Mesenteric fat pad (tissue), 1 donor: ENCODE measurements at regions not wholly inside any gene's neighbourhood (a gene's known extent, or its start where the extent isn't known, plus 50 kb on each side); places are given as distances from the start of the nearest gene placed in this dataset.

Experiments
- DNase-seq: peaks from one replicate; pipeline ENCODE4 v3.0.0-alpha.2; 2020; ENCODE audit warnings: low spot score
- donor health status: DM: yes; HTN: yes; CAD: no.

DNA sequence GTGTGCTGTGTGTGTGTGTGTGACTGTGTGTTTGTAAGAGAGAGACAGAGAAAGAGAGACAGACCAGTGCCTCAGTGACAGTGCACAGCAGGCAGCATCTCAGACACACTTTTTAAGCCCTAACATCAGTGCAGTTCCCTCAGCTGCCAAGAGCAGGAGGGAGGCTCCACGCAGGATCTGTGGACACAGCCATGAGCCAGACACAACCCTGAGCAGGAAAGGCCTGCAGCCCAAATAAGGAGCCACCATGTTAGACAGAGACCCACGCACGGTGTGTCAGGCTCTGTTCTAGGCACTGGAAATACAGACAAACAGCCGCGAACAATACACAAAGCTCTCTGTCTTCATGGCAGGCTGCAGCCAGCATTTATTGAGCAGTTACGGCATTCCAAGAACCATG lies 445.5 kb downstream of the MATN1 start:
- DNase-seq, result peak; percentile 79

DNA sequence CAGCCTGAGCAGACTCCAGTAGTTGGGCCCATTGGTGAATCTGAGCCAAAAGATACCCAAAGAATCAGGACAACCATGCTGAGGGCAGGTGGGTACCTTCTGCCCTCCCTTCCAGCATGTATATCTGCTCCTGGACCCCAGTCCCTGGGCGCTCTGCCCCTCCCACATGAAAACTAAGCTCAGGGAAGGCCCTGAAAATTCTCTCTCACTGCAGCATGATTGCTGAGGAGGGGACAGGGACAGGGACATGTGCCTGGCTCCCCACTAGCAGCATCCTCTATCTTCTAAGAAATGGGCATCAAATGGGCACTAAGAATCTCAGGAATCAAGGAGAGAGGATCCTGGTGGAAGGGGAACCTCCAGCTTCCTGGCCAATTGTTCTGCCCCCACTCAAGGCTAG lies 446.0 kb downstream of the MATN1 start:
- no peak for DNase-seq

DNA sequence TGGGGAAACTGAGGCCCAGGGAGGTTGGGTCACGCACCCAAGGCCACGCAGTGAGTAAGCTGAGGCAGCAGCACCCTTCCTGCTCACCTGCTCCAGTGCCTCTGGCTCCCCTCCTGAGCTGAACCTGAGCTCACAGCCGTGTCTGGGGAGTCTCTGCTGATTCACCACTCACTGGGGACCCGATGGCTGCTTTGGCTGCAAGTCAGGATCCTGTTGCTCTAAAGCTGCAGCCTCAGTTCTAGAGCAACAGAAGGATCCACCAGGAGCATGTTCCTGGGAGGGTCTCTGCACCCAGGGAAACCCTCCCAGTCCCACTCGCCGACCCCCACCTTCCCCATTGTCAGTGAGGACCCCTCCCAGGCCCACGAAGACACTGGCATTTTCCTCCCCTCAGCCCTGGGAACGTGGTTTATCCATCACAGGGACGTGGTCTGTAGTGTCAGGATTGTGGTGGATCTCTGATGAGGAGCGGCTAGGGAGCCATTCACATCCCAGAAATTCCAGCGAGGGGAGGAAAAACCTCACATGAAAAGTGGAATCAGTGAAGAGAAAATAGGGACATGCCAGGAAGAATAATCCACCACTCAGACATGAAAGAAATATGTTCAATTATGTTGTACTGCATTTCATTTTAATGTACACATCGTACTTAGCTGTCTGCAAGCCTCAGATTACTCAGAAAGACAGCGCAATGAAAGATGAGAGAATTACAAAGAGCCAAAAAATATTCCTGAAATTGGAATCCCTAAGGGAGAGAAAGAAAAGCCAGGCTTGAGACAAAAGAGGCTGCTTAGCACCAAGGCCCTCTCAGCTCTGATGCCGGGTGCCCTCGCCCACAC lies 447.2 kb downstream of the MATN1 start:
- peak; percentile 60 for DNase-seq

DNA sequence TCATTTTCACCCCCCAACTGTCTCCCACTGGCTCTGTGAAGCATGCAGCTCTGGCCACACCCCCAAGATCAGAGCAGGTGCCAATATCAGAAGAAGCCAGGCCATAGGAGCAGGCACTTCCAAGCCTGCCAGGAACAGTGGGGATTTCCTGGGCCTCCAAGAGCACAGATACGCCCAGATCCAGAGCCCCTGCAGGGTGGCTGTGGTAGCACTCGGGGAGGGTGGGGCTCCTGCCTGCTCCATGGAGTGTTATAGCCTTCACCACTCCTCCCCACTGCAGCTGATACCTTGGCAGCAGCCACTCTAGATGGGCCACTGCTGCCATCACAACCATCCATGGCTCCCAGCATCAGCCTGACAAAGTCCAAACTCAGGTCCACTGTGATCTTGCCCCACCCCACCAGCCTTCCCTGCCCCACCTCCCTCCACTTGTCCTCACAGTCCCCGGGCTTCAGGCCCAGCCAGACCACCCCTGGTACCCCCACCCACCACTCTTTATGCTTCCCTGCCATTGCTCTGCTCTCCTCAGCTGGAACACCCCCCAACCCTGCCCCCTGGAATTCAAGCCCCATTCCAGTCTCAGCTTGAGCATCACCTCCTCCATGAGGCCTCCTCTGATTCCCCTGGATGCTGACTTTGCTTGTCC lies 448.3 kb downstream of the MATN1 start:
- DNase-seq, result peak; percentile 59

GRCh38 chr1:30274173-30274970 lies 449.0 kb downstream of the MATN1 start:
- DNase-seq, result peak; percentile 73

- peak; percentile 77 for DNase-seq
Measured at GRCh38 chr1:30273456-30273855, 449.9 kb downstream of the MATN1 start.

GRCh38 chr1:30273021-30273325 lies 450.4 kb downstream of the MATN1 start:
- no peak for DNase-seq

GRCh38 chr1:30272277-30273020 lies 450.9 kb downstream of the MATN1 start:
- peak; percentile 64 for DNase-seq

GRCh38 chr1:30271401-30272276 lies 451.7 kb downstream of the MATN1 start:
- DNase-seq, result peak; percentile 47

DNA sequence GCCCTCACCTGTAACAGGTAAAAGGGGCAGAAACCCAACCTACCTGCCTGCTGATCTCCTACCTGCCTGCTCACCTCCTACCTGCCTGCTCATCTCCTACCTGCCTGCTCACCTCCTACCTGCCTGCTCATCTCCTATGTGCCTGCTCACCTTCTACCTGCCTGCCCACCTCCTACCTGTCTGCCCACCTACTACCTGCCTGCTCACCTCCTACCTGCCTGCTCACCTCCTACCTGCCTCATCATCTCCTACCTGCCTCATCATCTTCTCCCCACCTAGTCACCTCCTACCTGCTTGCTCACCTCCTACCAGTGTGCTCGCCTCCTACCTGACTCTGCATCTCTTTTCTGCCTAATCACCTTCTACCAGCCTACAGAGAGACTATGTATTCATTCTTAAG lies 452.9 kb downstream of the MATN1 start:
- DNase-seq, result peak; percentile 24

DNA sequence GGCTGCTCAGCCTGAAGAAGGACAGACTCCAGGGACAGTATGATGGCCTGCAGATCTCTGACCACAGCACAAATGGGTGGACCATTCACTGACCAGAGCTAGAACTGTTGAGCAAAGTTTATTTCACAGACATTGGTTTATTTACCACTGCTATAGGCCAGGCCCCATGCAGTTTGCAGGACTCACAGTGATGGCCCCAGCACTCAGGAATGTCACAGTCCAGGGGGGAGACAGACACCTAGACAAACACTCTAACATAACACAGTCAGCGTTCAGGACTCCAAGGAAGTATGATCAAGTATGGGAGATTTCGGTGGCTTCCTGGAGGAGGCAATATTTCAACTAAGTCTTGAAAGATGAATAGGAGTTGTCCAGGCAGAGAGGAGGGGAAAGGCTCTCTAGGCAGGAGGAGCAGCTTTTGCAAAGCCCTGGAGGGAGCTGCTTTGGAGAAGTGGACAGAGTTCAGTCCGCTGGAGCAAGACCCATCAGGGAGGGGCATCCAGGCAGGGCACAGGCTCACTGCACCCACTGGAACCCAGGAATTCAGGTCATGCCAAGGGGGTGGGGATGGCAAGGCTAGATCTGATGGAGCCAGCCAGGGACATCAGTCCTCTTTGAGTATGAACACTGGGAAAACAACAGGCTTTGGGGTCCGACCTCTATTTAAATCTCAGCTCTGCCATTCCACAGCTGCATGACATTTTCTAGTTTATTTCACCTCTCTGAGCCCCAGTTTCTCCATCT lies 454.3 kb downstream of the MATN1 start:
- peak; percentile 72 for DNase-seq

- DNase-seq, result peak; percentile 12
Measured at GRCh38 chr1:30267856-30268255, 455.5 kb downstream of the MATN1 start.

DNA sequence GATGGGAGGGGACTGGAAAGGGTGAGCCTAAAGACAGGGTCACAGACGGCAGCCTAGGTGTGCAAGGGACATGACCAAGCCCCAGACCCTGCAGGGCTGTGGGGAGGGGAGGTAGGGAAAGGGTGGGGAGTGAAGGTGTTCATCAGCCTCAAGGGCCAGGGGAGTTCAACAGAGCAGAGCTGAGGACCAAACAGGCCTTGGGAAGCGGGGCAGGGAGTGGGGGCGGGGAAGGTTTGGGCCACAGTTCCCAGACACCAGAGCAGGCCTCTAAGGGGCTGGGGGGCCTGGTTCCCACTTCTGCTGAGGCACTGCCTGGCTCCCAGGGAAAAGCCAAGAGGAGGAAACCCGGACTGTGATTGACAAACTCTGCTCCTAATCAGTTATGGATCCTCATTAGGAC lies 456.3 kb downstream of the MATN1 start:
- DNase-seq, result peak; percentile 57

- DNase-seq, result peak; percentile 78
Measured at GRCh38 chr1:30265127-30266070, 458.0 kb downstream of the MATN1 start.

DNA sequence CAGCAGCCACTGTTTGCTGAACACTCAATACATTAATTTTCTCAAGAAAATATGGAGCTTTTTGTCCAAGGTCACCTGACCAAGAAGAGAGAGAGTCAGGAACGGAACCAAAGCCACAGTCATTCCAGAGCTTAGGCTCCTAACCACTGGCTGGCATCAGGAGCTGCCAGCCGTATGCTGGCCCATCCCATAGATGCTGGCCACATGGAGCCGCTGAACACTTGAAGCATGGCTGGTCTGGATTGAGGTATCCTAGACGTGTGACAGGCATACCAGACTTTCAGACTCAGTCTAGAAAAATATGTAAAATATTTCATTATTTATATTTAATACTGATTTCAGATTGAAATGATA lies 458.7 kb downstream of the MATN1 start:
- peak; percentile 1 for DNase-seq

- DNase-seq, result peak; percentile 18
Measured at GRCh38 chr1:30263888-30264671, 459.3 kb downstream of the MATN1 start.

- no peak for DNase-seq
Measured at GRCh38 chr1:30263405-30263804, 460.0 kb downstream of the MATN1 start.

GRCh38 chr1:30262158-30262557 lies 461.2 kb downstream of the MATN1 start:
- DNase-seq, result peak; percentile 59
